GM12873 (cell line): ENCODE measurements at regions not wholly inside any gene's neighbourhood (a gene's known extent, or its start where the extent isn't known, plus 50 kb on each side); places are given as distances from the start of the nearest gene placed in this dataset.

Source experiments
- TF ChIP-seq, protein P1 (sequence below): IDR thresholded peaks from 2 replicates; pipeline ENCODE4 v1.5.1; 2012; ENCODE audit warnings: low read depth, mild to moderate bottlenecking, moderate library complexity, low read length, control low read depth; ENCODE audit not compliant: insufficient read depth; ENCODE audit errors: missing control alignments

DNA sequence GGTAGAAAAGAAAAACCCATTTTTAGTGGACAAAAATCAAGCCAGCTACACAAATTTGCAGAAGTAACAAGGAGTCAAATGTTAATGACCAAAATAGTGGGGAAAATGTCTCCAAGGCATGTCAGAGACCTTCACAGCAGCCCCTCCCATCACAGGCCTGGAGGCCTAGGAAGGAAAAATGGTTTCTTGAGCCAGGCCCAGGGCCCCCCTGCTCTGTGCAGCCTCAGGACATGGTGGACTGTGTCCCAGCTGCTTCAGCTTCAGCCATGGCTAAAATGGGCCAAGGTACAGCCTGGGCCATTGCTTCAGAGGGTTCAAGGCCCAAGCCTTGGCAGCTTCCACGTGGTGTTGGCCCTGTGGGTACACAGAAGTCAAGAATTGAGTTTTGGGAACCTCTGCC, 82.5 kb upstream of the CLVS2 start:
- TF ChIP-seq, protein P1, sequence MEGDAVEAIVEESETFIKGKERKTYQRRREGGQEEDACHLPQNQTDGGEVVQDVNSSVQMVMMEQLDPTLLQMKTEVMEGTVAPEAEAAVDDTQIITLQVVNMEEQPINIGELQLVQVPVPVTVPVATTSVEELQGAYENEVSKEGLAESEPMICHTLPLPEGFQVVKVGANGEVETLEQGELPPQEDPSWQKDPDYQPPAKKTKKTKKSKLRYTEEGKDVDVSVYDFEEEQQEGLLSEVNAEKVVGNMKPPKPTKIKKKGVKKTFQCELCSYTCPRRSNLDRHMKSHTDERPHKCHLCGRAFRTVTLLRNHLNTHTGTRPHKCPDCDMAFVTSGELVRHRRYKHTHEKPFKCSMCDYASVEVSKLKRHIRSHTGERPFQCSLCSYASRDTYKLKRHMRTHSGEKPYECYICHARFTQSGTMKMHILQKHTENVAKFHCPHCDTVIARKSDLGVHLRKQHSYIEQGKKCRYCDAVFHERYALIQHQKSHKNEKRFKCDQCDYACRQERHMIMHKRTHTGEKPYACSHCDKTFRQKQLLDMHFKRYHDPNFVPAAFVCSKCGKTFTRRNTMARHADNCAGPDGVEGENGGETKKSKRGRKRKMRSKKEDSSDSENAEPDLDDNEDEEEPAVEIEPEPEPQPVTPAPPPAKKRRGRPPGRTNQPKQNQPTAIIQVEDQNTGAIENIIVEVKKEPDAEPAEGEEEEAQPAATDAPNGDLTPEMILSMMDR = no peak

DNA sequence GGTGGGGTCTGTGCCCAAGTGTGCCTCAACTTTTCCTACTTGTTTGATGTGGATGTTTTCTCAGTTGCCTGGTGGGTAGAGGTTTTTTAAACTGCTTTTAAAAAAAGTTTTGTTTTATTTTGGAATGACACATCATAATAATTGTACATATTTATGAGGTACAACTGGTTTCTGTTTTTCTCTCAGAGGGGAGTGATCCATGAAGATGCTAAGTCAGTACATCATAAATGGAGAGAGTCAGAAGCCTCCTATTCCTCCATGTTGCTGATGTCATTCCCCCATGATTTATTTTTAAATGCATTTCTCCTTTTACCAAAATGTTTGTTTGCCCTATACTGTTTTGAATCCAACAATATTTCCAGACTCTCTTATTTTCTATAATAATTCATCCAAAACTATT, 77.3 kb upstream of the CLVS2 start:
- TF ChIP-seq, protein P1 = no peak

DNA sequence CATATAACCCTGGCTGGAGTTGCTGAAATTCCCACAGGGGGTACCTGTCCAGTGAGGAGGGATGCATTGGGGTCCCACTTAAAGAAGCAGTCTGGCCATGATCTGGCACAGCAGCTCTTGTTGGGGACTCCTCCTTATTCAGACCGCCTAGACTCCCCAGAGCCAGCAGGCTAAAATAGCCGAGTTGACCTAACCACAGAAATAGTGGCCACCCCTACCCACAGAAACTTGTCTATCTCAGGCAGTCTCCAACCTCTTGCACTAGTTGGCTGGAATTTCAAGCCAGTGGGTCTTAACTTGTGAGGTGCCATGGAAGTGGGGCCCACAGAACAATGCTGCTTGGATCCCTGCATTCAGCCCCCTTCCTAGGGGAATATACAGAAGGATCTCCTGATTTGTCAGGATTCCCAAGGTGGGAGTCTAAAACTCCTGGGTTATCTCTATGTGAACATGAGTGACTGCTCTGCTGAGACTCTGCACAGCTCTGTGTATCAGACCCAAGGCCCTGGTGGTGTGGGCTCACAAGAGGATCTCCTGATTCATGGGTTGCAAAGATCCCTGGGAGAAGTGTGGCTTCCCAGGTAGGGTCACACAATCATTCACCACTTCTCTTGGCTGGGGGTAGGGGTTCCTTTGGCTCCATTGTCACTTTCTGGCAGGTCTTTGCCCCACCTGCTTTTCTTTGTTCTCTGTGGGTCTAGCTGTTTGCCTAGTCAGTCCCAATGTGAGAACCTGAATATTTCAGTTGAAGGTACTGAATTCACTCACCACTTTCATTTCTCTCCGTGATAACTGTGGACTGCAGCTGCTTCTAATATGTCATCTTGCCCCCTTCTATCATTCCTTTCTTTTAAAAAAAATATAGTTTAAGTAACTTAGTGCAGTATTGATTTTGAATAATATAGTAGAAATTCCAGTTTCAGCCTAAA, 65.5 kb upstream of the CLVS2 start:
- TF ChIP-seq, protein P1 = no peak

DNA sequence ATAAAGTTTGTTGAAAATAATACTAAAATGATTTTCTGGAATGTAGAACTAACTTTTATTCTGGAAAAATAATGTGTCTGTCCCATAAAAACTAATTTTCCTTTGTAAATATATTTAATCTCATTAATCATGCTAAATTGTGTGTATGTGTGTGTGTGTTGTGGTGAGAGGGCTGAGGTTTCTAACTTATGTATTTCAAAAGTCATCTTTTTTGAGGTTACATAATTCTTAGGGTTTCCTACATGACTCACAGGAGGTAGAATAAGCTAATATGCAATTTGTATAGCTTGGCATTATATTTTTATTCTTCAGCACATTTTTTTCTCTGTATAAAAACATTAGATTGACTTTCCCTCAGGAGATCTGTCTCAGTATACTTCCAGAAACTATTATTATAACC, 64.1 kb upstream of the CLVS2 start:
- TF ChIP-seq, protein P1 = no peak
